GM21447 (cell line): ENCODE measurements at regions not wholly inside any gene's neighbourhood (a gene's known extent, or its start where the extent isn't known, plus 50 kb on each side); places are given as distances from the start of the nearest gene placed in this dataset.

ENCODE experiments used
- ATAC-seq: cut with Tn5 transposase; IDR thresholded peaks from one replicate; pipeline ENCODE4 v1.9.1; 2021; ENCODE audit not compliant: unreplicated experiment

DNA sequence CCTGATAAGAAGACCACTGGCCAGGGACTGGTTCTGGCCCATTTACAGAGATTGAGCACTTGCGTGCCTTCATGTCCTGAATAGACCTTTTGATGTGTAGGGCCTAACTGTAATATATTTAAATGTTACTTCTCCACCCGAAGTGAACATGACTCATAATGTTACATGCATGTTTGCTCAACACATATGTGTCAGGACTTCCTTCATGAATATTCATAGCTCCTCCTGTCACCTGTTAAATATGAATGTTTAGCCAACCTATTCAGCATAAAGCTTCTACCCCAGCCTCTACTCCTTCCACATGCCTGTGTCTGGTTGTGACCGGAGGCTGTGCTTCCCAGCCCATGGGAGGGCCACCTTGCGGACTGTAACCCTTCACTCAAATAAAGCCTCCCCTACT lies 457.5 kb downstream of the IRX1 start:
- ATAC-seq = no peak

GRCh38 chr5:4054092-4054491 lies 458.5 kb downstream of the IRX1 start:
- no peak for ATAC-seq

- ATAC-seq = no peak
Observed at GRCh38 chr5:4058899-4059298, 463.3 kb downstream of the IRX1 start.

DNA sequence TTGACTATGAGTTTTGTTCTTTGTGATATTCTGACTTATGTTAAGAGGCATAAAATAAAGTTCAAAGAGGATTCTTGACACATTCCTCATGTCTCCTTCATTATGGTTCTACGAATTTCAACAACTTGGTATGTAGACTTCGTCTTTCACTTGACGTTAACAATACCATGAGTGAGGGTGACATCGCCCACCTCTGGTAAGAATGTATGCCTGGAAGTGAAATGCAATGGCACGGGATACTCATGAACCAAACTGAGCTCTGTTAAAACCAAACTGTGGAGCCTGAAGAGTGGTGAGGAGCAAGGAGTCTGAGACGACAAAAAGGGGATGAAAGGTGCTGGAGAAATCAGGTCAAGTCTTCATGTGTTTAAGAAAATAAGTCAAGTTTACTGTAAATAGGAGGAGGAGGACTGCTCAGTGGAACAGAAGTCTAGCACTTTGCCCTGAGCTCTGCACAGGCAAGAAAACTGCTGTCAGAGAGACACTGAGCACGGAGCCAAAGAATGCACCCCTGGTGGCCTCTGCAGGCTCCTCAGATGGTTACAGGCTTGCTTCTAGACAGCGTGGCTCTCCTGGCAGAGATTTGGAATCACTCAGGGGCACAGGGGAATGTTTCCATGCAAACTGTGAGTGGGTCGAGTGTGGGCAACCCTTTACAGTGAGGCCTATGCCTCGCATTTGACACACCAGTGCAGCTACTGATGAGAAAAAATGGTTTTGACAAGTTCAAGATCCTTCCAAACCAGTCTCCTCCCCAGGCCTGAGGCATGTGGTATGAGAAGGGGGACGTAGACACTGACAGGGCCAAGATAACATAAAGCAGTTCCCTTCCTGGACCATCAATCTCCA lies 470.1 kb downstream of the IRX1 start:
- ATAC-seq = no peak

DNA sequence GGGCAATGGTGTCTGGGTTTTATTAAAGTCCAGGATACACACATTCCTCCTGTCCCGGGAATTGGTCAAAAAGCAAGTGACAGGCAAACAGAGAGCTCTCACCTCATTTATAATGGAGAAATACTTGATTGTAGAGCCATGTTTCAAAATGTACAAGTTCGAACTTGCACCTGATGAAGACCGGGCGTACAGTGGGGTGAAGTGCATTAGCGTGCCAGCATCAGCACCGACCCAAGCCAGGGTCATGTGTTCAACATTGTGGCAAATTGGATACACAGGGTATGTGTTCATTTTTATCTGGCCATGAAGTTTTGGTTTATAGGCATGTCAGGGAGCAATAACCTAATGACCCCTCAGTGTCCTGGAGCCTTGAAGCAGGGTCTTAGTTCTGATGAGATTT lies 472.5 kb downstream of the IRX1 start:
- ATAC-seq = no peak

- no peak for ATAC-seq
Observed at GRCh38 chr5:4078544-4078943, 482.9 kb downstream of the IRX1 start.

GRCh38 chr5:4079831-4080230 lies 484.2 kb downstream of the IRX1 start:
- ATAC-seq = no peak

DNA sequence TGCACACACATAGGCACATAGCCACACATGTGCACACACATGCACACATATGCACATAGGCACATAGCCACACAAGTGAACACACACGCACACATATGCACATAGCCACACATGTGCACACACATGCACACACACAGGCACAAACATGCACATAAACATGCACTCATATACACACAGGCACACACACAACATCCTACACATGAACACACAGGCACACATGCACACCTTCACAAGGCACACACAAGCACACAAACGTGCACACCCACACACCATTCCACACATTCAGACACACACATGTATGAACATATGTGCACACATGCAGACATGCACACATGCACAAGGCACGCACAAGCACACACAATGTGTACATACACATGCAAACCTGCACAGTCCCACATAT lies 484.7 kb downstream of the IRX1 start:
- no peak for ATAC-seq

GRCh38 chr5:4081059-4081458 lies 485.4 kb downstream of the IRX1 start:
- no peak for ATAC-seq

- ATAC-seq = no peak
Observed at GRCh38 chr5:4081466-4081865, 485.8 kb downstream of the IRX1 start.

- ATAC-seq = no peak
Observed at GRCh38 chr5:4082966-4083564, 487.4 kb downstream of the IRX1 start.

DNA sequence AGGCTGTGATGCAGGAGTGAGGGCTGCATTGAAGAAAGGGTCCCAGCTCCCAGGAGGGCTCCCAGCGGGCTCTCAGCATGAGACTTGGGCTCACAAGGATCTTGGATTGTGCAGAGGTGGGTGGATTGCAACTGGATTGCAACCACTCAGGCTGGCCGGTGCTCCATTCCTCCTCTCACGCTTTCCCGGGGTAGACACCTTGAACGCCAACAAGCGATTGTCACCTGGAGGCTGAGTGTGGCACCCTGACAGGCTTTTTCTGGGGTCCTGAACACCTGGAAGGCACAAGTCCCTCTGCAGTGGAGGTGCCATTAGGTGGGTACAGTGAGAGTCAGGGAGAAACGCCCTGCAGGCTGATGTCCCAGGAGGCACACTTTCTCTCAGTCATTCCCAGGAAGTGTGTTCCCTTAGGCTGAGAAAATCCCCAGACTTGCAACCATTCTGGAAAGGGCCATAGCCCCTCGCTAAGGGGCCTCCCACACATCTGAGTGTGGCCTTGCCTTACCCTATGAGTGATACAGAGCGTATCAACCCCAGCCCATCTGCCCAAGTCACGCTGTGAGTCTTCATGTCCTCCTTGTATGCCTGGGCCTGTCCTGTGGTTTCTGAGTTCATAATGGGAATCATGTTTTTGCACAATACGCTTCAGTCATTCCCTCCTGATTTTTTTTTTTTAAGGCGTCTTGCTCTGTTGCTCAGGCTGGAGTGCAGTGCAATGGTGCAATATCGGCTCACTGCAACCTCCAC lies 488.1 kb downstream of the IRX1 start:
- no peak for ATAC-seq

DNA sequence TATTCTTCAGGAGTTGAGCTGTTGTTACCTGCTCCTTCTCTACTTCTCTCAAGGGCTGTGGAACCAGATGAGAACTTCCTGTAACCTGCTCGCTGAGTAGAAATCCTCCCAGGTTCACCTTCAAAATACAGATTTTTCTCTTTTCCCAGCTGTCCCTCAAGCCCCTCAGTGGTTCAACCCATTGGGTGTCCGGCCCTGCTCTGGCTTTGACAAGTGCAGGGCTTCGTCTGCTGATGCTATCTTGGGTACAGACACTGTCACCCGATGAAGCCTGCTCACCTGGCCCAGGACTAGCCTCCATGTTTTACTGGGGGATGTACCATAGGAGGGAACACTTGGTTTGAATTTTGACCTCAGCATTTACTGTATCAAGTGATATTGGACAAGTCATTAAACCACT lies 490.4 kb downstream of the IRX1 start:
- ATAC-seq = no peak

- ATAC-seq = no peak
Observed at GRCh38 chr5:4087110-4087509, 491.5 kb downstream of the IRX1 start.

- no peak for ATAC-seq
Observed at GRCh38 chr5:4089087-4089486, 493.5 kb downstream of the IRX1 start.

DNA sequence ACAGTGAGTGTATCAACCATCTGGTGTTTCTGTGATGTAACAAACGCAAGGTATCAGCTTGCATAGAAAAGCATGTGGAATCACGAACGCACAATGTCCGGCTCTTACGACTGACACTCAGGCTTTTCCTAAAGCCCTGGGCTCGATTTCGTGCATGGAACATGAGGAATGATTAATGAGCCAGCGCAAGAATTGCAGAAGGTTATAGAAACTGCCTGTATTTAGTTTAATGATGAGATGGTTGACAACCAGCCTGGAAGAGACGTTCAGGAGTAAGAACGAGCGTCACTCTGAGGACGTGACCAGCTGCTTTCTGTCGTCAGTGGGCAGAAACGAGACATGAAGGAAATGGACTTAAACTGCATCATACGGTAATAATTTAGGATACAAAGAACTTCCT lies 497.6 kb downstream of the IRX1 start:
- no peak for ATAC-seq

DNA sequence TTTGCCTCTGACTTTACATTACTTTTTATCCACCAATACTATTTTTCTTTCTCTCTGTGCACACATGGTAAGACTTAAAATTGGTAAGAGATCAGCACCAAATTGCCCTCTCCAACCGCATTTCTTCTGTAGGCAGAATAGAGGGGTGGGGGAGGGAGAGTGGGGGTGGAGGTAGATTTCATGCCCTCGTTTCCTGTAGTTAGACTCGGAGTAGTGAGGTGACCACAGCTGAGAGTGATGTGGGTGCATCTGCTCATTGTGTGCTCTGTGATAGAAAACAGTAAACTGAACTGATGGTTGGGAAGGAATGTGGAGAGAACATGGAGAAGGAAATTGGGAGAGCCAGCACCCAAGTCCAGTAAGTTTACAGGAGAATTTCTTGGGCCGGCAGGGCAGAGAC lies 498.3 kb downstream of the IRX1 start:
- ATAC-seq = no peak

- no peak for ATAC-seq
Observed at GRCh38 chr5:4095918-4096630, 500.4 kb downstream of the IRX1 start.

- no peak for ATAC-seq
Observed at GRCh38 chr5:4097199-4097598, 501.6 kb downstream of the IRX1 start.

DNA sequence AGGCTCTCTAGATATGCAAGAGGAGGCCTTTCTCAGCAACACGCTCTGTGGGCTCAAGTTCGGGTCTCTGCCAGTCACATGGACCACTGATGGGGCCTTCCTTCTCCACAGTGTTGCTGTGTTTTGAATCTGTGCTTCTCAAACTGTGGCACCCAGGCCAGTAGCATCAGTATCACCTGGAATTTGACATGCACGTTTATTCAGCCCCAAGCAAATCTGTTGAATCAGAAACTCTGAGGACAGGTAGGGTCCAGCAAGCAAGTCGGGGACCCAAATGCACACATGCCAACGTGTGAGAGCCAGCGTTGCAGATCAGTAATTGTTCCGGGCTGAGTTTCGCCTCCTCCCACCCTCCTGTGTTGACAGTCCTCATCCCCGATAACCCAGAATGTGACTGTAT lies 502.6 kb downstream of the IRX1 start:
- ATAC-seq = no peak

DNA sequence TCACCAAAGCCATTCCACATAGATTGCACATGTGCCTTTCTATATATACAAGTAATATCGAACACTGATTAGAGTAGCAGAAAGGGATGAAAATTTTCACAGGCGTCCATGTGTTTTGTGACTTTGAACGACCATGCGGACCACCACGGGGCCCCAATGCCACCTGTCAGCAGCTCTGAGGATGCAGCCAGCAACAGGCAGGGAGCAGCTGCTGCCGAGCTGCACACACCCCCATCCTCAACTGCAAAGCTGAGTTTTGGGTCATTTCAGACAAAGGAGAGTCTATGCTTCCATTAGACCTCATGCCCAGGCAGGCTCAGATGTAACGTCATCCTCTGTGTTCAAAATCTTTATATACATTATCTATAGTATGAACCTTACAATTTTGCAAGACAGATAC lies 503.8 kb downstream of the IRX1 start:
- no peak for ATAC-seq
